CD4-positive, alpha-beta T cell treated with Interleukin-4 for 4 hours (primary cell): ENCODE measurements at regions not wholly inside any gene's neighbourhood (a gene's known extent, or its start where the extent isn't known, plus 50 kb on each side); places are given as distances from the start of the nearest gene placed in this dataset.
"Not testable (repeated sequence)": the region's sequence is repeated elsewhere in the genome, so short reads cannot be mapped to it uniquely, and the experiment has no call there.

Source experiments
- DNase-seq: peaks from one replicate; pipeline ENCODE4 v3.0.0-alpha.2; 2020

- no peak for DNase-seq
These were observed 51.5 kb upstream of the MELK start for GRCh38 chr9:36521148-36521547.

GRCh38 chr9:36517131-36517530 lies 55.6 kb upstream of the MELK start:
- no peak for DNase-seq

GRCh38 chr9:36504156-36504555 lies 68.5 kb upstream of the MELK start:
- DNase-seq, result peak; percentile 2

GRCh38 chr9:36503172-36504088 lies 69.3 kb upstream of the MELK start:
- DNase-seq, result no peak

- no peak for DNase-seq
These were observed 71.0 kb upstream of the MELK start for GRCh38 chr9:36501727-36502126.

GRCh38 chr9:36500931-36501330 lies 71.8 kb upstream of the MELK start:
- DNase-seq, result not testable (repeated sequence)

- DNase-seq, result no peak
These were observed 73.4 kb upstream of the MELK start for GRCh38 chr9:36499174-36499890.

GRCh38 chr9:36493564-36493963 lies 79.1 kb upstream of the MELK start:
- DNase-seq, result peak; percentile 55

- peak; percentile 32 for DNase-seq
These were observed 79.8 kb upstream of the MELK start for GRCh38 chr9:36492865-36493264.

- no peak for DNase-seq
These were observed 83.2 kb upstream of the MELK start for GRCh38 chr9:36489453-36489852.

- DNase-seq, result no peak
These were observed 84.3 kb upstream of the MELK start for GRCh38 chr9:36488389-36488756.

GRCh38 chr9:36487482-36488388 lies 85.0 kb upstream of the MELK start:
- peak; percentile 93 for DNase-seq

- peak; percentile 49 for DNase-seq
These were observed 85.7 kb upstream of the MELK start for GRCh38 chr9:36486933-36487481.

- DNase-seq, result no peak
These were observed 86.3 kb upstream of the MELK start for GRCh38 chr9:36486329-36486932.

- no peak for DNase-seq
These were observed 85.7 kb upstream of the RNF38 start for GRCh38 chr9:36485647-36486328.

GRCh38 chr9:36484124-36484523 lies 84.1 kb upstream of the RNF38 start:
- no peak for DNase-seq

GRCh38 chr9:36479101-36479500 lies 79.0 kb upstream of the RNF38 start:
- no peak for DNase-seq

GRCh38 chr9:36471359-36471758 lies 71.3 kb upstream of the RNF38 start:
- DNase-seq, result no peak

- peak; percentile 76 for DNase-seq
These were observed 70.7 kb upstream of the RNF38 start for GRCh38 chr9:36470643-36471290.

- DNase-seq, result no peak
These were observed 63.4 kb upstream of the RNF38 start for GRCh38 chr9:36463467-36463866.

GRCh38 chr9:36462245-36462644 lies 62.2 kb upstream of the RNF38 start:
- no peak for DNase-seq
